Common myeloid progenitor, CD34-positive (primary cell): ENCODE measurements at regions not wholly inside any gene's neighbourhood (a gene's known extent, or its start where the extent isn't known, plus 50 kb on each side); places are given as distances from the start of the nearest gene placed in this dataset.

ENCODE experiments used
- CTCF ChIA-PET: fragments of 350-600 bp; sonication (Branson Sonifier 250); formaldehyde crosslinking; loops from one replicate; lab custom pipeline; 2021; ENCODE audit warnings: antibody characterized with exemption; lab: Charles Lee
- POLR2A ChIA-PET: fragments of 350-600 bp; sonication (Branson Sonifier 250); formaldehyde crosslinking; loops from one replicate; lab custom pipeline; 2021; ENCODE audit warnings: antibody characterized with exemption; lab: Charles Lee
- DNase-seq, 3 donors: peaks; one replicate each; pipeline versions ENCODE4 v3.0.0 to v3.0.0-alpha.2; 2013
- H3K27ac ChIP-seq, 2 experiments: 1 replicate in 1 of 2; 2 replicates in 1 of 2; pipeline ENCODE4 v1.7.0; 2013; ENCODE audit warnings: inconsistent platforms in 2 of 2, low read length in 2 of 2, mild to moderate bottlenecking in 2 of 2, low read depth in 1 of 2, moderate library complexity in 1 of 2; ENCODE audit not compliant: severe bottlenecking in 2 of 2, insufficient read depth in 1 of 2, poor library complexity in 1 of 2
- H3K27me3 ChIP-seq, 5 experiments: replicated peaks in 2 of 5; 1 replicate in 3 of 5; 2 replicates in 2 of 5; pipeline versions ENCODE4 v1.6.1 to v1.7.0; 2013; ENCODE audit warnings: low read length in 4 of 5, mild to moderate bottlenecking in 2 of 5, moderate library complexity in 2 of 5, inconsistent platforms in 1 of 5; ENCODE audit not compliant: insufficient read depth in 5 of 5, control insufficient read depth in 4 of 5
- H3K36me3 ChIP-seq, 4 experiments: 1 replicate in 2 of 4; 2 replicates in 2 of 4; pipeline versions ENCODE4 v1.6.1 to v1.7.0; 2013; ENCODE audit warnings: low read length in 3 of 4, control low read depth in 1 of 4, mild to moderate bottlenecking in 1 of 4; ENCODE audit not compliant: control insufficient read depth in 4 of 4, insufficient read depth in 4 of 4
- H3K4me1 ChIP-seq, 4 experiments: 1 replicate in 3 of 4; 2 replicates in 1 of 4; pipeline versions ENCODE4 v1.6.1 to v1.7.1; 2013; ENCODE audit warnings: low read length in 3 of 4, mild to moderate bottlenecking in 3 of 4, control low read depth in 1 of 4, inconsistent platforms in 1 of 4, moderate library complexity in 1 of 4; ENCODE audit not compliant: control insufficient read depth in 4 of 4, insufficient read depth in 4 of 4; ENCODE audit errors: control extremely low read depth in 1 of 4
- H3K4me3 ChIP-seq, 7 experiments: 1 replicate in 4 of 7; 2 replicates in 3 of 7; pipeline versions ENCODE4 v1.5.1 to v1.7.0; 2013; ENCODE audit warnings: mild to moderate bottlenecking in 7 of 7, low read length in 6 of 7, moderate library complexity in 6 of 7, inconsistent platforms in 2 of 7, low read depth in 2 of 7, control low read depth in 1 of 7; ENCODE audit not compliant: insufficient read depth in 4 of 7, control insufficient read depth in 1 of 7; ENCODE audit errors: extremely low read depth in 1 of 7
- H3K9me3 ChIP-seq, 5 experiments: 1 replicate in 4 of 5; 2 replicates in 1 of 5; pipeline versions ENCODE4 v1.6.1 to v1.7.1; 2013; ENCODE audit warnings: low read length in 4 of 5, mild to moderate bottlenecking in 2 of 5, inconsistent platforms in 1 of 5, low read depth in 1 of 5, moderate library complexity in 1 of 5; ENCODE audit not compliant: control insufficient read depth in 4 of 5, insufficient read depth in 2 of 5; ENCODE audit errors: control extremely low read depth in 1 of 5
- WGBS: methylation state at CpG from one replicate; pipeline ENCODE4 v1.1.5; 2013; ENCODE audit not compliant: insufficient coverage; 5-methylcytosine and 5-hydroxymethylcytosine counted together

GRCh38 chr4:79476196-79476595, 68.2 kb upstream of the GK2 start:
- Histone ChIP-seq H3K36me3 (no peaks in the 10 kb centered on the region), H3K27me3 (no peaks in the 10 kb centered on the region), H3K9me3 (no peaks in the 10 kb centered on the region), H3K27ac (no peak overlapping the region), H3K4me1 (no peaks in the 10 kb centered on the region), H3K4me3 (no peak overlapping the region)
- WGBS, result 100% methylated on average over 1 of the region's 2 CpGs
- ChIA-PET CTCF (interaction anchor here (1.4 kb wide), 1 partner anchor 14 kb away, joined by 3 read pairs; no protein-coding TSS in a partner anchor), POLR2A (no interaction called here)
- DNase-seq, result no peak

- no CpG with 5 or more reads among the region's 3 CpGs for WGBS
- H3K27me3 ChIP-seq, result no peaks in the 10 kb centered on the region
- no peak overlapping the region for H3K27ac ChIP-seq
- no peak overlapping the region for H3K4me3 ChIP-seq
- no peaks in the 10 kb centered on the region for H3K36me3 ChIP-seq
- no peaks in the 10 kb centered on the region for H3K9me3 ChIP-seq
- ChIA-PET CTCF (interaction anchor here (1.4 to 1.5 kb wide), 2 partner anchors 23 to 102 kb away, joined by 3 to 4 read pairs; no protein-coding TSS in a partner anchor), POLR2A (no interaction called here)
- no peak for DNase-seq
- H3K4me1 ChIP-seq, result no peaks in the 10 kb centered on the region
These were observed 65.4 kb upstream of the GK2 start for GRCh38 chr4:79473439-79473724.

DNA sequence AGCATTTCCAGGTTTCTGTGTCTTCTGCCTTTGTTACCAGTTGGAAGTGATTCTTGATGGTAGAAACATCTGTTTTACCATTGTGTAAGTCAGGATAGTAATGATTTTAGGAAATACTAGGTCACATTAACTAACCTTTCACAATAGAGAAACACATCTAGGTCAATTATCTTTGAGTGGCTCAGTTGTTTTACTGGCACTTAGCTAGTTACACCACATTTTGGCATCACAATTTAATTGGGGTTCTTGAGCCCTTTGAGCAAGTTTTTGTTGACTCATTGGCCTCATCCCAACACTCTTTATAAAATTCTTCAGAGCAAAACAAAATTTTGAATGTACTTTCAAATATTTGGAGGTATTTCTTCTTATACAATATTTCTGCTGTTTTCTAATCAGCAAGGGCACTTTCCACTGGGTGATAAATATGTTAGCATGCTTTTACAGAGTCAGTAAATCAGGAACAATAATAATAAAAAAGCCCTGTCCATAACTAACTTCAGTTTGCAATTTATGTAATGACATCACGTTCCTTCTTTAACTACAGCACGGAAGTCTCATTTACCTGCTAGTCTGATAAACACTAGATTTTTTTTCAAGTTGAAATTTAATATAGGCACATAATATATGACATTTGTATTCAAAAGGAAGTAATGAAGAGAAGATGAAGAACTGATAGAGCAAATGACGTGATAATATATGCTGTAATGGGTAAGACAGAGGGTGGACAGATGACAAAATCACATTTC, 64.8 kb upstream of the GK2 start:
- no peak for DNase-seq
- ChIA-PET CTCF (interaction anchor here (1.4 to 1.5 kb wide), 2 partner anchors 22 to 103 kb away, joined by 3 to 4 read pairs; no protein-coding TSS in a partner anchor), POLR2A (no interaction called here)
- WGBS, result no CpG with 5 or more reads among the region's 3 CpGs
- Histone ChIP-seq H3K27ac (no peak overlapping the region), H3K4me3 (no peak overlapping the region), H3K36me3 (no peaks in the 10 kb centered on the region), H3K9me3 (no peaks in the 10 kb centered on the region), H3K27me3 (no peaks in the 10 kb centered on the region), H3K4me1 (no peaks in the 10 kb centered on the region)

GRCh38 chr4:79472036-79472435, 64.0 kb upstream of the GK2 start:
- H3K4me1 ChIP-seq, result no peaks in the 10 kb centered on the region
- H3K27ac ChIP-seq, result no peak overlapping the region
- no peak for DNase-seq
- no peaks in the 10 kb centered on the region for H3K9me3 ChIP-seq
- H3K36me3 ChIP-seq, result no peaks in the 10 kb centered on the region
- ChIA-PET POLR2A (no interaction called here), CTCF (no interaction called here)
- no peaks in the 10 kb centered on the region for H3K27me3 ChIP-seq
- WGBS, result 90% methylated on average over 1 of the region's 1 CpG
- H3K4me3 ChIP-seq, result no peak overlapping the region

GRCh38 chr4:79471309-79471708, 63.3 kb upstream of the GK2 start:
- CTCF ChIA-PET, result no interaction called here
- no peaks in the 10 kb centered on the region for H3K9me3 ChIP-seq
- no peaks in the 10 kb centered on the region for H3K36me3 ChIP-seq
- H3K27me3 ChIP-seq, result no peaks in the 10 kb centered on the region
- H3K4me1 ChIP-seq, result no peaks in the 10 kb centered on the region
- POLR2A ChIA-PET, result no interaction called here
- DNase-seq, result no peak
- H3K4me3 ChIP-seq, result no peak overlapping the region
- no peak overlapping the region for H3K27ac ChIP-seq

GRCh38 chr4:79467246-79467932, 59.4 kb upstream of the GK2 start:
- CTCF ChIA-PET, result no interaction called here
- H3K27ac ChIP-seq, result no peak overlapping the region
- H3K4me3 ChIP-seq, result no peak overlapping the region
- no peaks in the 10 kb centered on the region for H3K4me1 ChIP-seq
- DNase-seq, result no peak
- H3K27me3 ChIP-seq, result no peaks in the 10 kb centered on the region
- POLR2A ChIA-PET, result no interaction called here
- H3K36me3 ChIP-seq, result no peaks in the 10 kb centered on the region
- H3K9me3 ChIP-seq, result peaks cover 0 to 2% (median 0%) of the 10 kb centered on the region in 5 experiments

GRCh38 chr4:79466621-79467020, 58.6 kb upstream of the GK2 start:
- WGBS, result no CpG with 5 or more reads among the region's 1 CpG
- no peak overlapping the region for H3K27ac ChIP-seq
- H3K36me3 ChIP-seq, result no peaks in the 10 kb centered on the region
- H3K9me3 ChIP-seq, result peaks cover 0 to 2% (median 0%) of the 10 kb centered on the region in 5 experiments
- CTCF ChIA-PET, result no interaction called here
- DNase-seq, result no peak
- POLR2A ChIA-PET, result no interaction called here
- no peaks in the 10 kb centered on the region for H3K4me1 ChIP-seq
- H3K4me3 ChIP-seq, result no peak overlapping the region
- no peaks in the 10 kb centered on the region for H3K27me3 ChIP-seq
